H1 (cell line): ENCODE measurements at regions not wholly inside any gene's neighbourhood (a gene's known extent, or its start where the extent isn't known, plus 50 kb on each side); places are given as distances from the start of the nearest gene placed in this dataset.

Experiments
- BACH1 ChIP-seq: IDR thresholded peaks from 2 replicates; pipeline ENCODE4 v1.6.1; 2012; ENCODE audit warnings: low read length, improper control_type of control experiment
- CBX5 ChIP-seq: fragments of 300-800, 300-1000 bp; sonication (generic); IDR thresholded peaks from 2 replicates; pipeline ENCODE4 v1.7.1; 2016; ENCODE audit warnings: antibody characterized with exemption, low read length, low read depth
- NRF1 ChIP-seq: IDR thresholded peaks from 2 replicates; pipeline ENCODE4 v1.6.1; 2011; ENCODE audit warnings: mild to moderate bottlenecking, low read depth, low read length, improper control_type of control experiment
- PHF8 ChIP-seq: fragments of 200-600 bp; sonication (generic); conservative IDR thresholded peaks from 2 replicates; pipeline ENCODE4 v1.7.1; 2012; ENCODE audit warnings: low read depth, mild to moderate bottlenecking, inconsistent platforms, low read length, moderate library complexity
- SIN3A ChIP-seq, 2 experiments: IDR thresholded peaks in 1 of 2; conservative IDR thresholded peaks in 1 of 2; 2 replicates each; pipeline ENCODE4 v1.6.1; 2011 to 2012; ENCODE audit warnings: low read length in 2 of 2, improper control_type of control experiment in 1 of 2, low read depth in 1 of 2, mild to moderate bottlenecking in 1 of 2
- TEAD4 ChIP-seq: IDR thresholded peaks from 2 replicates; pipeline ENCODE4 v1.6.1; 2012; ENCODE audit warnings: low read depth, low read length, inconsistent platforms, mixed read lengths

DNA sequence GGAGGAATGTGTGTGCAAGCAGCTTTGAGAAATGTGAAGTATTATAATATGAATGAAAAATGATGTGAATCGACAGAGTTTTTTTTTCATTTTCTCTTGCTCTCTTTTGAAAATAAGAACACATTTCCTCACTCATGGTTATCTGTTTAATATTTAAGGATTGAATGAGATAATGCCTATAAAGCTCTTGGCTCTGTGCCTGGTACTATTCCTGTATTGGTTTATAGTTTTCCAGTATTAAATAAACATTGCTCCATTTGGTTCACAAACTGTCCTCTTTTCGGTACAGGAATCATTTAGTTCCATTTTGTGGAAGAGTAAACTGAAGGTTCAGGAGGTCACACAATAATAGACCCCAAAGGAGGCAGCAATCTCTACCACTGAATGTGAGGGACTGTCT is 1185.5 kb upstream of the WWC1 start (continued):
- TF ChIP-seq NRF1 (no peak), TEAD4 (no peak), SIN3A (conservative IDR thresholded peaks at IDR 0.05 in 1 of 2, IDR thresholded peaks at IDR 0.05 in 1 of 2; ENCODE audit: low read depth in 1 of 2, low read length in 2 of 2) (no peak), PHF8 (no peak), BACH1 (no peak), CBX5 (no peak)
